Adrenal gland (tissue), 9 donors: ENCODE measurements at regions not wholly inside any gene's neighbourhood (a gene's known extent, or its start where the extent isn't known, plus 50 kb on each side); places are given as distances from the start of the nearest gene placed in this dataset.

ENCODE experiments used
- DNase-seq, 7 donors: peaks; one replicate each; pipeline ENCODE4 v3.0.0-alpha.2; 2019 to 2020
- H3K27ac ChIP-seq, 5 donors: fragments of 200-600 bp; sonication (generic) in 4 of 5; 1 replicate in 3 of 5; 2 replicates in 2 of 5; pipeline versions ENCODE4 v1.5.1 to v1.8.0; 2016 to 2020; ENCODE audit warnings: mild to moderate bottlenecking in 1 of 5
- H3K27me3 ChIP-seq: fragments of 200-600 bp; 2 replicates; pipeline ENCODE4 v1.8.0; 2021
- H3K36me3 ChIP-seq, 2 donors: fragments of 200-600 bp; replicated peaks in 1 of 2; 1 replicate in 1 of 2; 2 replicates in 1 of 2; pipeline versions ENCODE4 v1.5.1 to v1.8.0; 2018 to 2022
- H3K4me1 ChIP-seq, 2 donors: fragments of 200-600 bp; replicated peaks in 1 of 2; 1 replicate in 1 of 2; 2 replicates in 1 of 2; pipeline versions ENCODE4 v1.5.1 to v1.8.0; 2018 to 2021
- H3K4me3 ChIP-seq, 4 donors: fragments of 200-600 bp; sonication (generic) in 3 of 4; one replicate each; pipeline ENCODE4 v1.5.1; 2016 to 2018
- H3K9me3 ChIP-seq, 3 donors: fragments of 200-600 bp; sonication (generic) in 1 of 3; replicated peaks in 1 of 3; 1 replicate in 2 of 3; 2 replicates in 1 of 3; pipeline versions ENCODE4 v1.5.1 to v1.8.0; 2016 to 2021
- CTCF ChIP-seq, 6 experiments: fragments of 450-650 bp in 4 of 6; fragments of 200-600 bp in 2 of 6; sonication (generic) in 1 of 6; IDR thresholded peaks; 1 replicate in 5 of 6; 2 replicates in 1 of 6; pipeline versions ENCODE4 v1.5.1 to v1.8.0; 2016 to 2021; ENCODE audit warnings: antibody characterized with exemption in 6 of 6, mild to moderate bottlenecking in 2 of 6, moderate library complexity in 1 of 6
- POLR2A ChIP-seq, 2 donors: fragments of 450-650 bp; IDR thresholded peaks; one replicate each; pipeline ENCODE4 v1.6.1; 2017; ENCODE audit warnings: antibody characterized with exemption in 2 of 2, mild to moderate bottlenecking in 2 of 2, moderate library complexity in 1 of 2
- WGBS, 4 donors: extraction: QIAGEN DNeasy Blood & Tissue Kit in 2 of 4; methylation state at CpG; one replicate each; pipeline versions ENCODE4 v1.1.5 to v1.1.7; 2013 to 2017; 5-methylcytosine and 5-hydroxymethylcytosine counted together
- intact Hi-C, 2 donors: fragments of 100-400 bp; cut with DNase I; formaldehyde crosslinking; loops; one replicate each; pipeline versions ENCODE4 v1.14.1 to v1.15.0; 2022 to 2023
- donor health status: healthy with polysubstance abuse.
- donor health status: Bipolar disorder and iron deficiency.
- donor health status: DM: yes; HTN: yes; CAD: no.
- donor health status: DM: no; HTN: no; CAD: no.
- donor health status: DM: no; HTN: no; CAD: no.

GRCh38 chr6:106035655-106036054, 50.5 kb upstream of the PRDM1 start:
- no peaks in the 10 kb centered on the region for H3K36me3 ChIP-seq
- WGBS, 4 donors, result 83 to 91% (median 87%) methylated on average over 2 of the region's 2 CpGs
- H3K27ac ChIP-seq, result no peak overlapping the region
- TF ChIP-seq CTCF (IDR thresholded peaks at IDR 0.05) (no peak), POLR2A (IDR thresholded peaks at IDR 0.05) (no peak)
- H3K4me3 ChIP-seq, result no peak overlapping the region
- no peaks in the 10 kb centered on the region for H3K27me3 ChIP-seq
- no peaks in the 10 kb centered on the region for H3K4me1 ChIP-seq
- intact Hi-C loops, result no loop called here
- no peak for DNase-seq
- no peaks in the 10 kb centered on the region for H3K9me3 ChIP-seq

GRCh38 chr6:106033806-106034205, 52.3 kb upstream of the PRDM1 start:
- DNase-seq, result no peak
- Histone ChIP-seq H3K36me3 (no peaks in the 10 kb centered on the region), H3K27me3 (no peaks in the 10 kb centered on the region), H3K4me1 (no peaks in the 10 kb centered on the region), H3K4me3 (no peak overlapping the region), H3K9me3 (no peaks in the 10 kb centered on the region), H3K27ac (no peak overlapping the region)
- intact Hi-C loops, result no loop called here
- no peak for TF ChIP-seq POLR2A (IDR thresholded peaks at IDR 0.05)
- TF ChIP-seq CTCF (IDR thresholded peaks at IDR 0.05), result no peak
- WGBS, 4 donors, result 89 to 93% (median 91%) methylated on average over 2 of the region's 2 CpGs

- TF ChIP-seq POLR2A (IDR thresholded peaks at IDR 0.05), result no peak
- TF ChIP-seq CTCF (IDR thresholded peaks at IDR 0.05), result no peak
- no peak overlapping the region for H3K27ac ChIP-seq
- intact Hi-C loops, result no loop called here
Measured at GRCh38 chr6:106027758-106028157, 58.4 kb upstream of the PRDM1 start.

GRCh38 chr6:106026748-106027715, 59.1 kb upstream of the PRDM1 start:
- no peak overlapping the region for H3K27ac ChIP-seq
- no peaks in the 10 kb centered on the region for H3K9me3 ChIP-seq
- H3K4me3 ChIP-seq, result no peak overlapping the region
- DNase-seq, result peak in 1 of 7 donors; percentile 1
- H3K36me3 ChIP-seq, result no peaks in the 10 kb centered on the region
- H3K27me3 ChIP-seq, result no peaks in the 10 kb centered on the region
- TF ChIP-seq POLR2A (IDR thresholded peaks at IDR 0.05) (no peak), CTCF (IDR thresholded peaks at IDR 0.05) (no peak)
- intact Hi-C loops, result no loop called here
- 16 to 30% (median 17%) methylated on average over 17 of the region's 17 CpGs for WGBS, 4 donors
- H3K4me1 ChIP-seq, result no peaks in the 10 kb centered on the region

More at GRCh38 chr6:106027758-106028157, 58.4 kb upstream of the PRDM1 start:
- H3K9me3 ChIP-seq, result no peaks in the 10 kb centered on the region
- H3K36me3 ChIP-seq, result no peaks in the 10 kb centered on the region
- no peak for DNase-seq
- H3K27me3 ChIP-seq, result no peaks in the 10 kb centered on the region
- H3K4me3 ChIP-seq, result no peak overlapping the region
- H3K4me1 ChIP-seq, result no peaks in the 10 kb centered on the region
